ENCODE measurements at regions not wholly inside any gene's neighbourhood (a gene's known extent, or its start where the extent isn't known, plus 50 kb on each side); places are given as distances from the start of the nearest gene placed in this dataset.

DNA sequence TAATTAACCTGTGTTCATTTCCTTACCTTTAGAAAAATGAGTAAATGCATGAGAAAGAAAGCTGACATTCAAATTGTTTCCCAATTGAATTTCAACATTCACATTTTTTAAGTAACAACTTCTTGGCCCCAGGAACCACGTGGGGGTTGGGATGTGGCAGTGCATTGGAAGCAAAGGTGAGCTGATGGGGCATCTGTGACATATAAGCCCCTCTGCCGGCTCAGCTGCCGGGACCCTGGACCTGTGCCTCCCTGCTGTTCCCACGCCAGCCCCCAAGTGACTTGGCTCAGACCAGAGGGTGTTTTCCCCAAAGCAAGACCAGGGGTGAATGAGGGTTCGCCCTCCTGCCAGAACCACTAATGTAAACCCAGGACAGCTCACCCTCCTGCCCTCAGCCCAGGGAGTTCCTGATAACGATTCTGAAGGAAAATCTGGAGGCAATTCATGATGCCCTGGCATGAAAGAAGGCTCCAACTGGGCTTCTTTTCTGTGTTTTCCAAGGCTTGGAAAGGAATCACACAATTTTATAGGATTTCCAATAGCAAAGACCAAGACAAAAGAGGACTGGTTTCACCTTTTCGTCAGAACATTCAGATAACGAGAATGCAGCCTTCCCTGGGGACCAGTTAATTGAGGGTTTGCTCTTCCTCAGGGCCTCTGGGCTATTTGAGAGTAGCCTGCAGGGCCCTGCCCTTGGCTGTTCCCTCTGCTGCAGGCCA lies 193.2 kb upstream of the TWIST2 start:
- DNase-seq (ENCODE audit: low spot score), result no peak

DNA sequence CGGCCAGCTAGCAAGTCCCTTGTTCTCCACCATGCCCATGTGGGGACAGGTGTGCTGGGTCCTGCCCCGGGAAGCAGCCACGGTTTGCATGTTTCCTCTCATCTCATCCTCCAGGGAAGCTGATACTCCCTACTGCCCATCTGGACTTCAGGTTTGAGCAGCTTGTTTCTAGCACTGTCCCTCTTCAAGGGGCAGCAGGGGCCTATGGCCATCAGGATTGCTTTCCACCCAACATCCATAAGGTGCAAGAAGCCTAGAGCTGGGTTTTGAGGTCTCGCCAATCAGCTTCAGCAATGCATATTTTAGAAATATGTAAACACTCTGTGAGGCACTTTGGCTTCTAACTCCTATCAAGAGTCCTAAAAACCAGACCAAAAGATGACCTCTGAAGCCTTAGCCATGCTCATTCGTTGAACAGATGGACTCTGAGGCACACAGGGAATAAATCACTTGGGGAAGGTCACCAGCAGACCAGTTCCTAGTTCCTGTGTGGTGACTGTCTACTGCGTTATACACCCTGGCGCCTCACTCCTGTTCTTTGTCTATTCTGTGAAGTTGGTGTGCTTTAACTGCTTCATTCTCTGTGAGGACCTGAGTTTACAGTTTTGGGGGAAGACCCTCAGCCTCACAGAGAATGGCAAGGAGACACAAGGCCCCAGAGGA lies 192.6 kb upstream of the TWIST2 start:
- DNase-seq (ENCODE audit: low spot score), result no peak

DNA sequence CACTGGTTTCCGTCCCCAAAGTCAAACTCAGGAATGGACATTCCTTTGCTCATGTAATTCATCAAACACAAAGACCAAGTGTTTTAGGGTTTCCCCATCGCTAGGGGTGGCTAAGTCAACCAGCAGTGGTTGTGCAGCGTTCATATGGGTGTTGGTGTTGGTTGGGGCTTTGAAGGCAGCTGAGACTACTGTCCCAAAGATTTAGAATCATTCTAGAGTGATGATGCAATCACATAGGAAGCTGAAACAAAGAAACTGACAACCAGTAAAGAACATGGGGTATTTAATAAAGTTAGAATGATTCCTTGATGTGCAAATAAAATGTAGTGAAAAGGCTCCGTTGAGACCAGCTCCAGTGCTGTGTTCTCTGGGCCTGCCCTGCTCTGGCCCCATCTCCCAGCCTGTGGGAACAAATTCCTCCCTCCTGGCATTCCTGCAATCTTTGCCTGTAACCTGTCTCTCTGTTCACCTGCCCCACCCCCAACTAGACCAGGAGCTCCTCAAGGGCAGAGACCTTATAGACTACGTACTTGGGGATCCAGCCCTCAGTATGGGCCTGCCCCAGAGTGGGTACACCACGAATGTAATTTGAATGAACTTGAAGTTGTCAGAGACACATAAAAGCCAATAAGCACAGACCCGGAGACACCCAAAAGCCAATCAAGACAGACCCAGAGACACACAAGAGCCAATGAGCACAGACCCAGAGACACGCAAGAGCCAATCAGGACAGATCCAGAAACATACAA lies 191.7 kb upstream of the TWIST2 start:
- no peak for DNase-seq (ENCODE audit: low spot score)

DNA sequence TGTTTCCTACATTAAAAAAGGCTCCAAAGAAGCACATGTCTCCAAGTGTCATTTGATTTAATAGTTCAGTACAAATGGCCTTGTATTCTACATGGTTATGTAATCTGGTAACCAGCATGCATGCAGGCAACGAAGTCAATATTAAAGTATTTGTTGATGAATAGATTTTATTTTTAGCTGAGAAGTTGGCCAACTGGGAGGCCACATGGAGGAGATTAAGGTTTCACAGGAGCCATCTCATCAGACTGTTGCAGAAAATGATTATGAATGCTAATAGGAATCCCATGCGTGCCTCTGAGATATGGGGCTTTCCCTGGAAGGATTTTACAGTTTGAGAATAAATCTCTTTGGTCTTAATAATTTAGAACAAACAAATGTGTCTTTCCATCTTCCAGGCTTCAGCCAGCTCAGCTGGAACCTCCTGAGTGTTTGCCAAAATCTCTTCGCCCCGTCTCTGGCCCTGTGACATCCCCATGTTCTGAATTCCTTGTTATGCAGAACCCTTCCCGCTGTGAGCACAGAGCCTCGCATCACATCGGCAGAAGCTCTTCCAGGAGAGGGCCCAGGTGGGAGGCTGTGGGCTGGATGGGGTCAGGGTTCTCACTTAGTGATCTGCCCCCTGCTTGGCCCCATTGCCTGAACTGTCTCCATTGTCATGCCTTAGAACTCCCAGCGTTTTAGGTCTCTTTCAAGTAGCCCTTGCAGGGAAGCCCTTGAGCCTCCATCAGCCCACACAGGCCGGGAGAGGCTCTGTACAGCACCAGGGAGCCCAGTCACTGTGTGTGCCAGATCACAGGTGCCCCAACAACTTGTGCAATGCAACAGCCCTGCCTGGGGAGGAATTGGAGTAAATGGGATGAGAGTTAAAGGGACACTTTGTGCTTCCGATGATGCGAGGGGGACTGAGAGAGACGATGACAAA lies 190.5 kb upstream of the TWIST2 start:
- no peak for DNase-seq (ENCODE audit: low spot score)

DNA sequence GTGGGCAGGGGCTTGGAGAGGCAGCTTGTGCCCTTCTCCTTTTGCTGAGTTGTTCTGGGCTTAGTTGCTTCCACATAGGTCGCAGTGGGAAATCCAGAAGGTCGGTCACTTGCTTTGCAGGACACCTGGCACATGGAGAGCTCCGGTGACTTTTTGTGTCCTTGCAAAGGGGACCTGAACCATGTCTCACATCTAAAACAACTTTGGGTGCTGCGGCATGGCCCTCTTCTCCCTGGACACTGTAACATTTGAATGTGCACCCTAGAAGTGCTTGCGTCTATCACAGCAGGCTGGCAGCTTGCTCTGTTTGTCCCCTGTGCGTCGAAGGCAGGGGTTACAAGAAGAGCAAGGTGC lies 189.9 kb upstream of the TWIST2 start:
- no peak for DNase-seq (ENCODE audit: low spot score)

DNA sequence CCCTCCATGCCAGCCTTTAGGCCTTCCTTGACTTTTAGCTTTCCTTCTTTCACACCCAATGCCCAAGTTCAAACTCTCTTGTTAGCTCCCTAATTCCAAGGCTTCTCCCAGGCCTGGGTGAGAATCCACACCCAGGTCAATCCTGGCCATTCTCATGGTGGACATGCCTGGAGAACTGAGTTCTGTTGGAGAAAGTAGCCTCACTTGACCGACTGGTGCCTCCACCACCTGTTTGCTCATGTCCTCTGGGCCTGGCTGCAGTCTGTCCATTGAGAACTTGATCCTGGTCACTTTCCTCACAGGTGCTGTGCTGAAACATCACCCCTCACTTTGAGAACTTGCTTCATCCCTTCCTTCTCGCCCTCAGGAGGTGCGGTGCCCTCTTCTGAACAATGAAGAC lies 189.1 kb upstream of the TWIST2 start:
- no peak for DNase-seq (ENCODE audit: low spot score)

DNA sequence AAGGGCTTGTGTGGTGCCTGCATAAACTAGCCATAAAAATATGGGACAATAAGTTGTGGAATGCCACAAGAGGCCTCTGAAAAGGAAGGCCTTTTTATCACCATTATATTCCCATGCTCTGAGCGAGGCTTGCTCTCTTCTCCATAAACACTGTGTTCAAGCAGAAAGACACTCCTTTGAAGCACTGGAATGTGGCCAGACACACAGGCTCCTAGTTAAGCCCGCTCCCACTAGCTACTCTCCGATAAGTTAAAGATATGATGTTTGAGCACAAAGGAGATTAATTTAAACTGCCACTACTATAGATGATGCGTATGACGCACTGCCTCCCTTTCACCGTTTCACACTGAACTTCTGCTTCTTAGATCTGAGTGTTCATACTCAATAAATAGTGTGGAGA lies 188.7 kb upstream of the TWIST2 start:
- no peak for DNase-seq (ENCODE audit: low spot score)

DNA sequence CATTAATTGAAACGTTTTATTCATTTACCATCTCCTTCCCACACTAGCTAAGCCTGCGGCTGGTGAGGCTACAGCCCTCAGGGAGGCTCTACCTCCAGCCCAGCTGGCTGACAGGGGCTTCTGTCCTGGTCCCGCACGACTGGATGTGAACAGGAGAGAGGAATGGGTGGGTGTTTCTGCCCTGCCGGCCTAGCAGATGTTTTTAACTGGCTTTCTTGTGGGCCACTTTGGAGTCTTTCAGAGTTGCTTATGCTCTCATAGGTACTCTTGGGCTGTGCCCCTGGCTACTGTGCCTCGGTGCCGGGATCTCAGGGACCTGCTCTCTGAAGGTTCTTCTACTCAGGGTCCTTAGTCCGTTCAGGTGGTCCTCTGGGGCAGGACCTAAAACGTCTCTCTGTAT lies 184.3 kb upstream of the TWIST2 start:
- DNase-seq (ENCODE audit: low spot score), result no peak

DNA sequence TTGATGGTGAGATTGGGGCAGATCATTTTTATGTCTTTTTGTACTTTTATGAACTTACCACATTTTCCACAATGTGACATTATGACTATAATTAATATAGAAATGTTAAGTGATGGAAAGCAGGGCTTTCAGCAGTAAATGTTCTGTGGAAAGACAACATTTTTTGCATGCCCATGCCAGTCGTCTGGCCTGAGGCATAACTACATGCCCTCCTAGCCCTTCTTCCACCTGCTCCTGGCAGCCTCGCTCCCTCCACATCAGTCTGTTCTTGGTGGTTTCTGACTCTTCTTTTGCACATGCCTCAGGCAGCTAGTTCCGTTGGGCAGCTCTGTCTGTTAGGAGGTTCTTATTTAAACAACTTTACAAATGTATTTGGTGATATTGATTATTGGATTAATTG lies 182.0 kb upstream of the TWIST2 start:
- no peak for DNase-seq (ENCODE audit: low spot score)

DNA sequence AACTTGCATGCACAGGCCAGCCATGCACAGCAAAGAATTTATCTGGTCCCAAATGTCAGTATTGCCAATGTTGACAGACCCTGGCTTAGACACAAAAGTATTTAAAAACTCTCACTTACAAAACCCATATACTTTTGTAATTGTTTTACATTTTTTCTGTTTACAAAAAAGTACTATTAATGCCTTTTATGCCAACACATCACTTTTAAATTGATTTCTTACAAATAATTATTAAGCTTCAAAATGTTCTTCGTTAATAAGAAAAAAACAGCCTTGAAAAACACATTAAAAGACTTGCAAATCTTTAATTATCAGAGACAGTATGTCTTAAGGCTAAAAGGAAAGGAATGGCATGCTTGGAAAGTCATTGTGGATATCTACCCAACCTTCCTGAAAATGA lies 181.3 kb upstream of the TWIST2 start:
- no peak for DNase-seq (ENCODE audit: low spot score)

DNA sequence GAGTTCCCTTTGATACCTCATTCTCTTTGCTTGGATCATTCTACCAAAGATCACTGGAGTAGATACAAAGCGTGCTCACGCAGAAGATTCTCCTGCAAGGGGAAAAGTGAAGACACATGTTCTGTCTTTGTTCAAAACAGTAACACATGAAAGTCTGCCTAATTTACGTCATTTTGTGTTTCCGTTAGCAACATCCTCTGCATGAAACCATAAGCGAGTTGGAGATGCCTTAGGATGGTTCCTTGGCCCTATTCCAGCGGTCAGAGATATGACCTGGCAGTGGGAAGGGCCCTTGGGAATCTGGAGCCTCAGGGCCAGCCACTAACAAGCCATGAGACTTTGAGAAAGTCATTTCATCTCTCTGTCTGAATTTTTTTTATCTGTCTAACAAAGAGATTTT lies 180.9 kb upstream of the TWIST2 start:
- no peak for DNase-seq (ENCODE audit: low spot score)

DNA sequence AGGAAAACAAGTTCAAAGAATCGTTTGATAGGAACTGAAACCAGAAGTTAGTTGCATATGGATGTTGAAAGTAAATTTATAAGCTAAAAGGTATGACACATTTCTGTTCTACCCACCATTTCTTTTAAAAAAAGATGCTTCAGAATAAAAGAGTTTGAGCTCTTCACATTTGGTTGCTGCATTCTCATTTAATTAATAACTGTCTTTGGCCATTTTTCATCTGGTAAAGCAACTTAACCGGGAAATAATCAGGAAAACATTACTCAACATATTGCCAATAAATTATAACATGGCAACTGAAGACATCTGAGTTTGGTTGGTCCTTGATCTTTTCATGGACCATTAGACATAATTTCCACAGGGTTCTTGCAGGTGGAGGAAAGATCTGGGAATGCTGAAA lies 180.2 kb upstream of the TWIST2 start:
- no peak for DNase-seq (ENCODE audit: low spot score)

DNA sequence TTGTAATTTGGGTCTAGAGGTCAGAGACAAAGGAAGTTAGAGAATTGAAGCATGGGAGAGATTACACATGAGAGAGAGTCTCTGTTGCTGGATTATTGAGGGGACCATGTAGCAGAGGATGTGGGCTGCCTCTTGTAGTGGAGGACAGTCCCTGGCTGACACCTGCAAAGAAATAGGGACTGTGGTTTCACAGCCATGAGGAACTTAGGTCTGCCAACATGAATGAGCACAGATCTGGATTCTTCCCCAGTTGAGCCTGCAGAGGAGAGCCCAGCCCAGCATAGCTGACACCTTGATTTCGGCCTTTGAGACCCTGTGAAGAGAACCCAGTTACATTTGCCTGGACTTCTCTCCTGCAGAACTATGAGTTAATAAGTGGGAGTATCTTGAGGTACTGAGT lies 179.5 kb upstream of the TWIST2 start:
- DNase-seq (ENCODE audit: low spot score), result no peak

DNA sequence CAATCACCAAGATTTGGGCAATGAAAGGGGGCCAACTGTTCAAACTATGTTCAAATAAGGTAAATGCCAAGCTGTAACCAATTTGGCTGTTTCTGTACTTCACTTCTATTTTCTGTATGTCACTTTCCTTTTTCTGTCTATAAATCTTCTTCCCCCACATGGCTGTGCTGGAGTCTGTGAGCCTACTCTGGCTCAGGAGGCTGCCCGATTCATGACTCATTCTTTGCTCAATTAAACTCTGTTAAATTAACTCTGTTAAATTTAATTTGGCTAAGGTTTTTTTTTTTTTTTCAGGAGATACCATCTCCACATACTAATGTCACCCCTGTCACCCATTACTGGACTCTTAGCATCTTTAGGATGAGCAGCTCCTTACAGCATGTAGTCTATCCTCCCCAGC lies 178.8 kb upstream of the TWIST2 start:
- no peak for DNase-seq (ENCODE audit: low spot score)

DNA sequence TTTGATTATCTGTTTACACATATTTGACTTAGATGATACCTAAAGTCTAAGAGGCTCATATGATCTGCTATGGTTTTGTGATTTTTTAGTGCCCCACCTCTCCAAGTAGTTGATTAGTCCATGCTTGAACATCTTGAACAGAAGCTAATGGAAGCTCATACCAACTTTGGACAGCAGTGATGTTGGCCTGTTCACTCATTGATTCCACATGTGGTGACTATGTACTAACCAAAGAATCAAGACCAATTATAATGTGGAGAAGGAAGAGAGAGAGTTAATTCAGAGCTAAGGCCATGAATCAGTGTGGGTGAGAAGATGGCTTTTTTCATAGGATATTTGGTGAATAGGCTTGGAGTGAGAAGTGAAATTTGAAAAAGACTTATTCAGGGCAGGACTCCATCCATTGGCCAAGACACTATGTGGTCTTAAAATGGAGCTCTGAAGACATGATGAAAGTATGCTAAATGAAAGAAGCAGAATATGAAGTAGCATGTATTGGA lies 178.3 kb upstream of the TWIST2 start:
- DNase-seq (ENCODE audit: low spot score), result no peak

DNA sequence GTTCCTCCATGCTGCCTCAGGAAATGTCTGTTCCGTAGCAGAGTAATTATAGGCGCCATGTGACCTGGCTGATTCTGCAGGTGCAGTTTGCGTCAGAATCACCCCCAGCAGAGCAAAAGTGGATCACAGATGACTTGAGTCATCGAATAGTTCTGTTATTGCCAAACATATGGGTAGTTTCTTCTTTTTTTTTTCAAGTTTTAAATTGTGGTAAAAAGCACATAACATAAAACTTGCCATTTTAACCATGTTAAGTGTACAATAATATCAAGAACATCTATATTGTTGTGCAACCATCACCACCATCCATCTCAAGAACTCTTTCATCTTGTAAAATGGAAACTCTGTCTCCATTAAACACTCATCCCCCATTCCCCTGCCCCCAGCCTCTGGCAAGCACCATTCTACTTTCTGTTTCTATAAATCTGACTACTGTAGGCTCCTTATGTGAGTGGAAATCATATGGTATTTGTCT lies 177.7 kb upstream of the TWIST2 start:
- DNase-seq (ENCODE audit: low spot score), result no peak

DNA sequence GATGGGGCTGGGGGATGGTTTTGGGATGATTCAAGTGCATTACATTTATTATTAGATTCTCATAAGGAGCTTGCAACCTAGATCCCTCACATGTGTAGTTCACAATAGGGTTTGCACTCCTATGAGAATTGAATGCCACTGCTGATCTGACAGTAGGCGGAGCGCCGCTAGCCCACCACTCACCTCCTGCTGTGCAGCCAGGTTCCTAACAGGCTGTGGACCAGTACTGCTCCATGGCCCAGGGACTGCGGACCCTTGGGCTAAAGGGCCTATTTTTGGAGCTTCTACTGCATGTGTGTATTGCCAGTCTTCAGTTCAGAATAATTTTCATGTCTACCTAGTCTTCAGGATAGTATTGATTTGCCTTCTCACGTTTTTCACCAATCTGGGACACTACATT lies 165.3 kb upstream of the TWIST2 start:
- no peak for DNase-seq (ENCODE audit: low spot score)

DNA sequence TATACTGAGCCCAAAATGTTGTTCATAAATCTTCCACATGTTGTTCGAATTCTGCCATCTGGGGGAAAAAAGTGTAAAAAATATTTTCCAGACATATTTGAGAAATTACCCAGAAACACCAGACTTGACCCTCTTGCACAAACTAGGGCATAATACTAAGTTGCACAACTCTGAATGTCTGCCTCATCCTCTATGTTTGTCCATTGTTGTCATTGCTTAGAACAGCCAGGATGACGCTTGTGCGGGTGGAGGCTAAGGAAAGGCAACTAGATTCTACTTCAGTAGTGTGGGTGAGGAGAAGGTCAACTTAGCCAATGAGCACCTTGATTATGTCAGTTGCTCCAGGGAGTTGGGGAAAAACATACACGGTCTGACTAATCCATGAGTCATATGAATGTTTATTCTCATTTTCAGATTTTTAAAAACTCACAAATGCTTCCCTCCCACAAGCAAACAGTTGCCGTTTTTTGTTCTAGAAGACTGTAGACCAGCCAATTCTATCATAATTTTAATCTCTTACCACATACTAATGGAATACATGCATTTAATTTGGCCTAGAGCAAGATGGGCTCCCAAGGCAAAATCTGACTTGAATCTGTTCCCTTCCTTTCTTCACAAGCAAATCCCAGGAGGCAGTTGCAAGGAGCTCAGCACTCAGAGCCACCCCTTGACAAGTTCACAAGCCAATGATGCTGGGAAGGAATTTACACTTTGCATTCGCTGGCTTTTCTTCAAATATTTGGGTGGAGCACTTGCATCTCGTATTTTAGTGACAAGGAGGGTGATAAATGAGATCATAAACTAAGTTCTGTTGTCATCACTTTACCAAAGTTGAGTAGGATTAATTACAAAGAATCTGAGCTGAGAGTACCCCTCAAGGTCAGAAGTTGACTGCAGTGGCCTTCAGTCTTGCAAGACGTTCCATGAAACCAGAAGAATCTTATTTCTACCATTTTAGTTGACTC lies 163.2 kb upstream of the TWIST2 start:
- DNase-seq (ENCODE audit: low spot score), result no peak

DNA sequence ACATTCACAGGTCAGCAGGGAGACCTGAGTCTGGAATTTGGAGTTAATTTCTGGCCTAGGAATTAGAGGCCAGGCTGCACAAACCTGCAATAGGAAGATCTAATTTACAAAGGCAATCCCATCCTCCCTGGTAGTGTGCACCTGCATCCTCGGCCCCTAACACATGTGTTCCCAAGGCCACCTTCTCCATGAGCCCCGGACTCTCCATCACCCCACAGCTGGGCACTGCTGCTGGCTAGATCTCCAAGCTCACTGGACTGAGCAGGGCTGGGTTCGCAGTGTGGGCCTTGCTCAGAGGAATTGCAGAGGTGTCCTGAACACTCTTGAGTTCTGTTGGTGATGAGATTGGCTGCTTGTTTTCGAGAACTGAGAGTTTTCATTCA lies 162.6 kb upstream of the TWIST2 start:
- no peak for DNase-seq (ENCODE audit: low spot score)

DNA sequence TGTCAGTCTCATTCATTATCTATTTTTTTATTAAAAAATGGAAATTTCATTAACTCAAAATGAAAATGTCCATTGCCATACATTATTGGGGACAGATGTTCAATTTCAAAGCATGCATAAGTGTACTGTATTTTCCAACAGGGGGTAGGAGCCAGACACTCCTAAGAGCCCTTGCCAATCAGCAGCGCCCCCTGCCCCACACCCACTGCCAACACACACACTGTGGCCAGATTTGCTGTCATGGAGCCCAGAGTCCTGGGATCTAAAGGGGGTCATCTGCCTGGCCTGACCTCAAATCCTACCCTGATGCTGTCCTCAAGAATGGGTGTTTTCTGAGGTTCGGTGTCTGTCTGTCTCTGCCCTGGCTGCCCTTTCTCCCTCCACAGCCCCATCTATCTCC lies 162.2 kb upstream of the TWIST2 start:
- no peak for DNase-seq (ENCODE audit: low spot score)

DNA sequence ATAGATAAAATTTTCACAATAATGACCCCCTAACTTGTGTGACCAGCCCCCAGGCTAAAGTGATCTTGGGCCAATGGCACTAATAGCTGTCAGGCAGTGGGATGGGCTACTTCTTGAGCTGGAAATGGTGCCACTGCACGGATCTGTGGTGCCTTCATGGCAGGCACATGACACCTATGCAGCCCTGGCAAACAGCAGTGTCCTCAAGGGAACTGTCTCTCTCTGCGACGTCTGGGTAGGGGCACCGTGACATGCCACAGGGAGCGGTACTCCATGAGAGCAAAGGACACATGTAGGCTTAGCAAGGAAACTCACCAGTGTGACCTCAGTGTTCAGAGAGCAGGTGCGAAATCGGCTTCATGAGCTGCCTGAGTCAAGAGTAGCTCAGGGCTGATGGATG lies 161.7 kb upstream of the TWIST2 start:
- DNase-seq (ENCODE audit: low spot score), result no peak

Measured in HuH-7.5 (cell line).